ENCODE measurements at regions not wholly inside any gene's neighbourhood (a gene's known extent, or its start where the extent isn't known, plus 50 kb on each side); places are given as distances from the start of the nearest gene placed in this dataset.

DNA sequence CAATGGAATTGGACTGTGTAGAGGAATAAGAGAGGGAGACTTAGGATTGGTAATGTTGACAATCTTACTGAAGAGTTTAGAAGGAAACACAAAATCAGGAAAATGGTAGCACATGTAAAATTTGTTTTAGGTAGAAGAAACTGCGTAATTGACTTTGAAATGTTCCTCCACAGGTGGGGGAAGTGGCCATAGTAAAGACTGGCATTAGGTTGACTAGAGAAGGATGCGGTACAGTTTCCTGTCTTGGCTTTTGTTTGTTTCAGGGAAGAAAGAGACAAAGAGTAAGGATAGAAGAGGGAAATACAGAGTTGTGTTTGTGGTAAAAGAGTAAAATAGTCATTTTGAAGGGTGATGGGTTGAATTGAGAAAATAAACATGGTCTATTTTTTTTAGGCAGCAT is 253.6 kb upstream of the ZNF717 start:
- no peak overlapping the region for H3K9ac ChIP-seq (ENCODE audit: low read depth, low read length, poor library complexity, severe bottlenecking)
- no peaks in the 10 kb centered on the region for H3K36me3 ChIP-seq (ENCODE audit: insufficient read depth, low read length)
- no peaks in the 10 kb centered on the region for H3K79me2 ChIP-seq (ENCODE audit: insufficient read depth, low read length)
- H3K4me3 ChIP-seq (ENCODE audit: low read length, poor library complexity, severe bottlenecking) = no peak overlapping the region
- H3K9me3 ChIP-seq (ENCODE audit: insufficient read depth, low read depth, low read length) = no peaks in the 10 kb centered on the region
- no peaks in the 10 kb centered on the region for H4K20me1 ChIP-seq (ENCODE audit: insufficient read depth, low read length, poor library complexity, severe bottlenecking)
- H3K27me3 ChIP-seq (ENCODE audit: insufficient read depth, low read length, poor library complexity, severe bottlenecking) = no peaks in the 10 kb centered on the region
- no peak overlapping the region for H2AFZ ChIP-seq (ENCODE audit: low read length)
- no peaks in the 10 kb centered on the region for H3F3A ChIP-seq (ENCODE audit: low read depth)
- H3K4me2 ChIP-seq (ENCODE audit: low read depth, low read length, poor library complexity, severe bottlenecking) = no peak overlapping the region
- TF ChIP-seq EZH2phosphoT487 (IDR thresholded peaks at IDR 0.05; ENCODE audit: borderline replicate concordance) = no peak
- TF ChIP-seq, protein P1, sequence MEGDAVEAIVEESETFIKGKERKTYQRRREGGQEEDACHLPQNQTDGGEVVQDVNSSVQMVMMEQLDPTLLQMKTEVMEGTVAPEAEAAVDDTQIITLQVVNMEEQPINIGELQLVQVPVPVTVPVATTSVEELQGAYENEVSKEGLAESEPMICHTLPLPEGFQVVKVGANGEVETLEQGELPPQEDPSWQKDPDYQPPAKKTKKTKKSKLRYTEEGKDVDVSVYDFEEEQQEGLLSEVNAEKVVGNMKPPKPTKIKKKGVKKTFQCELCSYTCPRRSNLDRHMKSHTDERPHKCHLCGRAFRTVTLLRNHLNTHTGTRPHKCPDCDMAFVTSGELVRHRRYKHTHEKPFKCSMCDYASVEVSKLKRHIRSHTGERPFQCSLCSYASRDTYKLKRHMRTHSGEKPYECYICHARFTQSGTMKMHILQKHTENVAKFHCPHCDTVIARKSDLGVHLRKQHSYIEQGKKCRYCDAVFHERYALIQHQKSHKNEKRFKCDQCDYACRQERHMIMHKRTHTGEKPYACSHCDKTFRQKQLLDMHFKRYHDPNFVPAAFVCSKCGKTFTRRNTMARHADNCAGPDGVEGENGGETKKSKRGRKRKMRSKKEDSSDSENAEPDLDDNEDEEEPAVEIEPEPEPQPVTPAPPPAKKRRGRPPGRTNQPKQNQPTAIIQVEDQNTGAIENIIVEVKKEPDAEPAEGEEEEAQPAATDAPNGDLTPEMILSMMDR (conservative IDR thresholded peaks at IDR 0.05; ENCODE audit: low read length) = no peak
- no peaks in the 10 kb centered on the region for H3K4me1 ChIP-seq (ENCODE audit: insufficient read depth, low read length, poor library complexity, severe bottlenecking)
- no peaks in the 10 kb centered on the region for H3K9me2 ChIP-seq (replicated peaks; ENCODE audit: low read depth, low read length)

- no peaks in the 10 kb centered on the region for H3K36me3 ChIP-seq (ENCODE audit: insufficient read depth, low read length)
- no peak overlapping the region for H3K9ac ChIP-seq (ENCODE audit: low read depth, low read length, poor library complexity, severe bottlenecking)
- H3K79me2 ChIP-seq (ENCODE audit: insufficient read depth, low read length) = no peaks in the 10 kb centered on the region
- H3K4me2 ChIP-seq (ENCODE audit: low read depth, low read length, poor library complexity, severe bottlenecking) = no peak overlapping the region
- H3F3A ChIP-seq (ENCODE audit: low read depth) = no peaks in the 10 kb centered on the region
- no peak overlapping the region for H3K4me3 ChIP-seq (ENCODE audit: low read length, poor library complexity, severe bottlenecking)
- H3K27me3 ChIP-seq (ENCODE audit: insufficient read depth, low read length, poor library complexity, severe bottlenecking) = no peaks in the 10 kb centered on the region
- no peak overlapping the region for H2AFZ ChIP-seq (ENCODE audit: low read length)
- TF ChIP-seq, protein P1 (conservative IDR thresholded peaks at IDR 0.05; ENCODE audit: low read length) = no peak
- TF ChIP-seq EZH2phosphoT487 (IDR thresholded peaks at IDR 0.05; ENCODE audit: borderline replicate concordance) = no peak
- H3K4me1 ChIP-seq (ENCODE audit: insufficient read depth, low read length, poor library complexity, severe bottlenecking) = no peaks in the 10 kb centered on the region
- H4K20me1 ChIP-seq (ENCODE audit: insufficient read depth, low read length, poor library complexity, severe bottlenecking) = no peaks in the 10 kb centered on the region
- H3K9me2 ChIP-seq (replicated peaks; ENCODE audit: low read depth, low read length) = no peaks in the 10 kb centered on the region
- H3K9me3 ChIP-seq (ENCODE audit: insufficient read depth, low read depth, low read length) = no peaks in the 10 kb centered on the region
These were observed 254.1 kb upstream of the ZNF717 start for GRCh38 chr3:76039431-76039830.

GRCh38 chr3:76040946-76041345 is 255.6 kb upstream of the ZNF717 start:
- Histone ChIP-seq H4K20me1 (ENCODE audit: insufficient read depth, low read length, poor library complexity, severe bottlenecking) (no peaks in the 10 kb centered on the region), H3K4me1 (ENCODE audit: insufficient read depth, low read length, poor library complexity, severe bottlenecking) (no peaks in the 10 kb centered on the region), H3K4me3 (ENCODE audit: low read length, poor library complexity, severe bottlenecking) (no peak overlapping the region), H3K4me2 (ENCODE audit: low read depth, low read length, poor library complexity, severe bottlenecking) (no peak overlapping the region), H2AFZ (ENCODE audit: low read length) (no peak overlapping the region), H3F3A (ENCODE audit: low read depth) (no peaks in the 10 kb centered on the region), H3K9me3 (ENCODE audit: insufficient read depth, low read depth, low read length) (no peaks in the 10 kb centered on the region), H3K79me2 (ENCODE audit: insufficient read depth, low read length) (no peaks in the 10 kb centered on the region), H3K36me3 (ENCODE audit: insufficient read depth, low read length) (no peaks in the 10 kb centered on the region), H3K9ac (ENCODE audit: low read depth, low read length, poor library complexity, severe bottlenecking) (no peak overlapping the region), H3K9me2 (replicated peaks; ENCODE audit: low read depth, low read length) (no peaks in the 10 kb centered on the region), H3K27me3 (ENCODE audit: insufficient read depth, low read length, poor library complexity, severe bottlenecking) (no peaks in the 10 kb centered on the region)
- no peak for TF ChIP-seq EZH2phosphoT487 (IDR thresholded peaks at IDR 0.05; ENCODE audit: borderline replicate concordance)
- TF ChIP-seq, protein P1 (conservative IDR thresholded peaks at IDR 0.05; ENCODE audit: low read length) = no peak

Measured in Loucy (cell line).